ENCODE measurements at regions not wholly inside any gene's neighbourhood (a gene's known extent, or its start where the extent isn't known, plus 50 kb on each side); places are given as distances from the start of the nearest gene placed in this dataset.

DNA sequence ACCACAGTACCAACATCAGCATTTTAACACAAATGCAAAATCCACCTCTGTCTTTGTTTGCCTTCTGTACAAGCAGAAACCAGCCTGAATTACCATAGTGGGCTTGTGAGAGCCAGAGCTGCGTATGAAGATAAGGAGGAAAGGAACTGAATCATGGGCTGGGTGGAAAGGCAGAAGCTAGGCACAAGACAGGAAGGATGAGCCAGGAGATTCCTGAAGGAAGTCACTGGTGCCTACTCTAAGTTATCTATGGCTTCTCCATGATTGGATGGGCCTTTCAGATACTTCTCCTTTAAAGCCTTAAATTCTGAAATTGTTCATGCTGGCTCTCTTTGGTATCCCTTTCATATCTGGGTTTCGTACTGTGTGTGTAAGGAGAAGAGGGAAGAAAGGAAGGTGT lies 140.6 kb downstream of the LCA5 start:
- Histone ChIP-seq H3K27ac (no peak overlapping the region), H3K4me3 (no peak overlapping the region), H3K9me3 (no peaks in the 10 kb centered on the region), H3K27me3 (no peaks in the 10 kb centered on the region), H4K20me1 (no peaks in the 10 kb centered on the region), H3K9ac (no peak overlapping the region), H3K4me2 (no peak overlapping the region), H3K36me3 (no peaks in the 10 kb centered on the region), H3K4me1 (no peaks in the 10 kb centered on the region)
- no peak for TF ChIP-seq Cebpa-rat (IDR thresholded peaks at IDR 0.05)

DNA sequence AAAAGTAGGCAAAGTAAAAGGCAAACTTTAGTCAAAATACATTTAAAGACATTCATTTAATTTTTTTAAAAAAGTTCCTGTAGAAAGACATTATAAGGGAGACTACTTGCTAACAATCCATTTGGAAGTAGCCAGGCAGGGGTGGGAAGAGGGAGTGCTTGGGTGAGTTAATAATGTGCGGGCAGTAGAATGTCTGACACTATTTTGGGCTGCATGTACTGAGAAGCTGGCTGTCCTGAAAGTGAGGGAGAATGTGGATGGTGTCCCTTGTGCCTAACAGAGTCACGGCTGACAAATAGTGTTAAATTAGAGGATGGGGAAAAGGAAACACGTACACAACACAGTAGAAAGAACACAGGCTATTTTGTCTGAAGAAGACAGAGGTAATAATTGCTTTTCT lies 142.5 kb downstream of the LCA5 start:
- Histone ChIP-seq H3K36me3 (no peaks in the 10 kb centered on the region), H3K4me2 (no peak overlapping the region), H3K27me3 (no peaks in the 10 kb centered on the region), H3K9ac (no peak overlapping the region), H3K4me1 (no peaks in the 10 kb centered on the region), H3K4me3 (no peak overlapping the region), H3K9me3 (no peaks in the 10 kb centered on the region), H4K20me1 (no peaks in the 10 kb centered on the region), H3K27ac (no peak overlapping the region)
- TF ChIP-seq Cebpa-rat (IDR thresholded peaks at IDR 0.05): no peak

DNA sequence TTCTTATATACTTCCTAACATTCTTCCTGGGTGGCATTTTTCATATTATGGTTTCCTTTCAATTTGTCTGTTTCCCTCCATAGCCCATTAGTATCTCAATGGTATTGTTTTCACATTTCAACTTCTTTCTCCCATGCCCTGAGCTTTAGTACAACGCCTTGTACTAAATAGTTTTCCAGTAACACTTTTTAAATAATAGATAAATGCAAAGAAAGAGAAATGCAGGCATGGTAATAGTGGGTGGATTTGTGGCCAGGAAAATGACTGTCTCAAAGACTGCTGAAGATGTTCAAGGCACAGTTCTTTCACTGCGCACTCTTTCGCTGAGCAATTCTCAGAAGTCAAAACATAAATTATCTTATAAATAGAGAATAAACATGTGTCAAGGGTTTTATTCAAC lies 145.1 kb downstream of the LCA5 start:
- Histone ChIP-seq H4K20me1 (no peaks in the 10 kb centered on the region), H3K27ac (no peak overlapping the region), H3K4me3 (no peak overlapping the region), H3K9ac (no peak overlapping the region), H3K27me3 (no peaks in the 10 kb centered on the region), H3K4me1 (no peaks in the 10 kb centered on the region), H3K36me3 (no peaks in the 10 kb centered on the region), H3K9me3 (no peaks in the 10 kb centered on the region), H3K4me2 (no peak overlapping the region)
- TF ChIP-seq Cebpa-rat (IDR thresholded peaks at IDR 0.05): no peak

DNA sequence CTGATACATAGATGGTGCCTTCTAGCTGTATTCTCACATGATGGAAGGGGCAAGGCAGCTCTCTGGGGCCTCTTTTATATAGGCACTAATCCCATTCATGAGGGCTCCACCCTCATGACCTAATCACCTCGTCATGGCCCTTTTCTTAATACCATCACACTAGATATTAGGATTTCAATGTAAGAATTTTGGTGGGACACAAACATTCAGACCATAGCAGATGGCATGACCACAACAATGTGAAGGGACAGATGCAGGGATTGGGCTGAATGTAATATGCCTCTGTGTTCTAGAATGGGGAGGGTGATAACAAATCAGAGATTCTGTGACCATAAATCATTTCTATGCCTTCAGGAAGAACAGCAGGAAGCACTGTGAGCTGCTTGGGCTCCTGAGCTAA lies 145.8 kb downstream of the LCA5 start:
- no peaks in the 10 kb centered on the region for H3K9me3 ChIP-seq
- no peak overlapping the region for H3K27ac ChIP-seq
- no peaks in the 10 kb centered on the region for H4K20me1 ChIP-seq
- no peak for TF ChIP-seq Cebpa-rat (IDR thresholded peaks at IDR 0.05)
- no peak overlapping the region for H3K4me2 ChIP-seq
- H3K4me1 ChIP-seq: no peaks in the 10 kb centered on the region
- H3K27me3 ChIP-seq: no peaks in the 10 kb centered on the region
- no peak overlapping the region for H3K9ac ChIP-seq
- H3K36me3 ChIP-seq: no peaks in the 10 kb centered on the region
- no peak overlapping the region for H3K4me3 ChIP-seq

DNA sequence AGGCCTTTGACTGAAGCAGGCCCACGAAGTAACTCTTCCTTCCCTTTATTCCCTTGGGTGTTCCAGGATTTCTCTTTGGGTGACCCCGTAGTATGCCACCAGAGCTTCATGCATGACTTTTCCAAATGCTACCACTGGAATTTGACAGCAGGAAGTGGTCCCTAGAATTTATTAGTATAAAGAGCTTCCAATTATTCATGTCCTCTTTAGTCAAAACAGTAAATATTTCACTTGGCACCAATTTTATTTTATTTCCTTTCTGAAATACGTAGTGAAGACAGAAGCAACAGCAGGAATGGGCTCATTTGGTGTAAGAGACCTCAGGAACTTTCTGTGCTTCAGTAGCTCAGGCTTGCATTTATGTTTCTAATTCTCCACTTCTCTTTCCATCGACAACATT lies 151.3 kb downstream of the LCA5 start:
- H3K36me3 ChIP-seq: no peaks in the 10 kb centered on the region
- no peak overlapping the region for H3K27ac ChIP-seq
- H3K9me3 ChIP-seq: no peaks in the 10 kb centered on the region
- no peaks in the 10 kb centered on the region for H3K4me1 ChIP-seq
- no peak overlapping the region for H3K4me3 ChIP-seq
- no peak overlapping the region for H3K4me2 ChIP-seq
- H3K27me3 ChIP-seq: no peaks in the 10 kb centered on the region
- H4K20me1 ChIP-seq: no peaks in the 10 kb centered on the region
- H3K9ac ChIP-seq: no peak overlapping the region
- TF ChIP-seq Cebpa-rat (IDR thresholded peaks at IDR 0.05): no peak

DNA sequence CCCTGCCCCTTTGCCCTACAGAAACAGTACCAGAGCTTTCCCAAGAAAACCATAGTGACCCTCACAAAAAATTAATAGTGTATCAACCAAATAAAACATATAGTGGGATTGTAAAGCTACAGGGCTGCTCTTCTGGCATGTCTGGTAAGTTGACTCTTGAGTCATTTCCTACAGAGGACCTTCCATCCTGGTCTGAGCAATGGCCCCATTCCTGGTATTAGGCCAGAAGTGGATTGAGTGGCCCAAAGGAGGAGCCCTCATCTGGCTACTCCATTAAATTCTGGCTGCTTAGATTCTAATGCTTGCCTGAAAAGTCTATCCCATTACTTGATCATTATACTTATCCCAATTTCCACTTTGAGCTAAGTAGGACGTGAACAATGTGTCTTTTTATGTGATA lies 150.9 kb upstream of the HMGN3 start:
- H3K27ac ChIP-seq: no peak overlapping the region
- no peaks in the 10 kb centered on the region for H4K20me1 ChIP-seq
- no peaks in the 10 kb centered on the region for H3K36me3 ChIP-seq
- H3K27me3 ChIP-seq: no peaks in the 10 kb centered on the region
- H3K4me2 ChIP-seq: no peak overlapping the region
- H3K9ac ChIP-seq: no peak overlapping the region
- TF ChIP-seq Cebpa-rat (IDR thresholded peaks at IDR 0.05): no peak
- H3K9me3 ChIP-seq: no peaks in the 10 kb centered on the region
- no peaks in the 10 kb centered on the region for H3K4me1 ChIP-seq
- no peak overlapping the region for H3K4me3 ChIP-seq

DNA sequence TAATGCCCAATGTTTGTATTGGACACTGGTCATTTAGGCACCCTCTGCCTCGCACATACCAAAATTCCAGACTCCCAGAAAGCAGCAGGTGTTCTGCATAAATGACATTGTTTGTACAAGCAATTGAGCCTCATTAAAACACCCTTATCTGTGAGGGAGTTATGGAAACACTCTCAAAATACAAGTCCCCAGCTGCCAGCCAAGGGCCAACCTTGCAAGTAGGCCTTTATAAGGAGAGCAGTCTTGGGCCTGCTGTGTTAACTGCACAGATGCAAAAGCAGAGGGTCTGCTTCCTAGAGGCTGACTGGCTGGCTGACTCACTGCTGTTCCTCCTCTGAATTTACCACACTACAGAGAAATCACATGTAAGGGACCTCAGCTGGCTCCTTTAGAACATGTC lies 150.4 kb upstream of the HMGN3 start:
- H3K27me3 ChIP-seq: no peaks in the 10 kb centered on the region
- no peaks in the 10 kb centered on the region for H3K36me3 ChIP-seq
- no peak for TF ChIP-seq Cebpa-rat (IDR thresholded peaks at IDR 0.05)
- no peak overlapping the region for H3K9ac ChIP-seq
- no peaks in the 10 kb centered on the region for H3K4me1 ChIP-seq
- no peaks in the 10 kb centered on the region for H4K20me1 ChIP-seq
- H3K9me3 ChIP-seq: no peaks in the 10 kb centered on the region
- H3K27ac ChIP-seq: no peak overlapping the region
- no peak overlapping the region for H3K4me3 ChIP-seq
- H3K4me2 ChIP-seq: no peak overlapping the region

DNA sequence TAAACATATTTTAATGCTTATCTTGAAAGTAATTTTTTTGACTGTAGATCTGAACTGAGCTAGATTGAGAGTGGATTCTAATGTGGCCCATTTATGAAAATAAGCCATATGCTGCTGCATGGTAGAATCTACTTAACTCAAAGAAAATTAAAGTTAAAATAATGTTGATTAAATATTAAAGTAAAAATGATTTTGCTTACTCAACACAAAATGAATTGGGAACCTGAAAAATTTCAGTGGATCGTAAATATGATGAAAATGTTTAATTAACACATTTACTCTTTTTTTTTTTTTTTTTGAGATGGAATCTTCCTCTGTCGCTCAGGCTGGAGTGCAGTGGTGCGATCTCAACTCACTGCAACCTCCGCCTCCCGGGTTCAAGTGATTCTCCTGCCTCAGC lies 144.5 kb upstream of the HMGN3 start:
- no peak overlapping the region for H3K9ac ChIP-seq
- H3K4me1 ChIP-seq: no peaks in the 10 kb centered on the region
- no peaks in the 10 kb centered on the region for H3K9me3 ChIP-seq
- no peaks in the 10 kb centered on the region for H3K27me3 ChIP-seq
- H3K4me3 ChIP-seq: no peak overlapping the region
- H3K36me3 ChIP-seq: no peaks in the 10 kb centered on the region
- H4K20me1 ChIP-seq: no peaks in the 10 kb centered on the region
- no peak for TF ChIP-seq Cebpa-rat (IDR thresholded peaks at IDR 0.05)
- H3K27ac ChIP-seq: no peak overlapping the region
- H3K4me2 ChIP-seq: no peak overlapping the region

DNA sequence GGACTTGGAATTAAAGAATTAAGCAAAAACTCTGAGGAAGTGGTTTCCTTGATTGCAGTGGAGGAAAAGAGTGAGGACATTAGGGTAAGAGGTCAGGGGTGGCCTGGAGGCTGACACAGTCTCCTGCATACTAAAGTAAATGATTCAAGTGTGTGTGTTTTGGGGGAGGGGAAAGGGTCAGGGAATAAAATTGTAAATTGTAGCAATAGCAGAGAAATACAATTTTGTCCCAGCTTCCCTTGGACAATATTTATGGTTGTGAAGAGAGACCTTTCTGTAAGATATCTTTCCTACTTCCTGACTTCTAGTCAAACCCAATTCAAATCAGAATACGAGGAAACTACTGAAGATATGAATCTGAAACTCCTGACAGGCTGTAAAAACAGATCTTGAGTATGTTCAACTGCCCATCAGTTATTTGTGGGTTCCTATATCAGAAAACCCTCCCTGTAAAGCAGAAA lies 143.4 kb upstream of the HMGN3 start:
- H3K9me3 ChIP-seq: no peaks in the 10 kb centered on the region
- H3K4me2 ChIP-seq: no peak overlapping the region
- no peaks in the 10 kb centered on the region for H3K4me1 ChIP-seq
- no peaks in the 10 kb centered on the region for H3K36me3 ChIP-seq
- H4K20me1 ChIP-seq: no peaks in the 10 kb centered on the region
- H3K9ac ChIP-seq: no peak overlapping the region
- H3K27ac ChIP-seq: no peak overlapping the region
- no peak for TF ChIP-seq Cebpa-rat (IDR thresholded peaks at IDR 0.05)
- H3K27me3 ChIP-seq: no peaks in the 10 kb centered on the region
- H3K4me3 ChIP-seq: no peak overlapping the region

DNA sequence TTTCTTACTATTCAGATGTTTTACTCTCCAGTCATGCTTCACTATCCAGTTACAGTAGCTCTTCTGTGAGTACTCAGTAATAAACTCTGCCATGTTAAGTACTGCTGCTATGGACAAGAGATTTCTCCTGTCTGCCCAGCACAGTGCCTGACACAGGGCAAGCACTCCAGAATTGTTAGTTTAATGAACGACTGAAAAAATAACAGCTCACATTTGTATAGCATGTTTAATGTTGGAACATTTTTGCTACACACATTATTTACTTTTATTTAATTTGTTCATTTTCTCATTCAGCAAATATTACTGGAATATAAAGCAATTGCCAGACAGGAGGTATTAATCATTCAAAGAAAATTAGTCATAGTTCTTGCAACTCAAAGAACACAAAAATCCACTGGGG lies 142.6 kb upstream of the HMGN3 start:
- Histone ChIP-seq H3K9ac (no peak overlapping the region), H3K27ac (no peak overlapping the region), H4K20me1 (no peaks in the 10 kb centered on the region), H3K4me3 (no peak overlapping the region), H3K4me1 (no peaks in the 10 kb centered on the region), H3K36me3 (no peaks in the 10 kb centered on the region), H3K4me2 (no peak overlapping the region), H3K9me3 (no peaks in the 10 kb centered on the region), H3K27me3 (no peaks in the 10 kb centered on the region)
- TF ChIP-seq Cebpa-rat (IDR thresholded peaks at IDR 0.05): no peak

DNA sequence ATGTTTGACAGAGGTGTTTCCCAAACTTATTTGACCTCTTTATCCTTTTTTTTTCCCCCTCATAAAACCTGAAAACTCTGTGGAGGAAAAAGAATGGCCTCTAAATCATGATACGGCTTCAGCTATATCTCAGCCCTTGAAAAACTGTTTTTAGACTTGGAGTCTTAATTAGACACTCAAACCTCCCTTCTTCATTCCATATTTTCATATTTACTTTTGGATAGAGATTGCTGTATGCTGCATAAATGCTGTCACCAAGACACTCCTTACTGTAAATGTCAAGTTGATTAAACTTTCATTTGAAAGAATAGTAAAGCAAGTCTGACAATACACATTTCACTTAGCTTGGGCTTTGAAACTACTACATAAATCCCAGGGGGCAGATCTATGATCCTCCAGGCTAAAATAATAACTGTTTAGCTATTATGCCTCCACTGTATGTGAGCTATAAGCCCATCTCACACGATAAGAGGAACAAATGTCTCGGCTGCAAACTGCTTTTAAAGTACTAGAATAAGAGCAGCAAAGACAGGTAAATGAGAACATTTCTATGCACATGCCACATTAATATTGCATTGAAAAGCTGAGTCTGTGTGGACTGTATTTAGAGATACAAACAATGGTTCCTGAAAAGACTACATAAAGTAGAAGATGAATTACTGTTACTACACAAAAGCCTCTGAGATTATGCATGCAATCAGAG lies 141.3 kb upstream of the HMGN3 start:
- no peaks in the 10 kb centered on the region for H3K36me3 ChIP-seq
- H4K20me1 ChIP-seq: no peaks in the 10 kb centered on the region
- no peak for TF ChIP-seq Cebpa-rat (IDR thresholded peaks at IDR 0.05)
- no peaks in the 10 kb centered on the region for H3K4me1 ChIP-seq
- no peak overlapping the region for H3K4me2 ChIP-seq
- H3K9ac ChIP-seq: no peak overlapping the region
- H3K27me3 ChIP-seq: no peaks in the 10 kb centered on the region
- no peak overlapping the region for H3K4me3 ChIP-seq
- H3K9me3 ChIP-seq: no peaks in the 10 kb centered on the region
- no peak overlapping the region for H3K27ac ChIP-seq
